ENCODE measurements at regions not wholly inside any gene's neighbourhood (a gene's known extent, or its start where the extent isn't known, plus 50 kb on each side); places are given as distances from the start of the nearest gene placed in this dataset.

- no peak for DNase-seq
Measured at GRCh38 chr4:108398316-108398715, 222.1 kb upstream of the RPL34 start.

GRCh38 chr4:108397850-108398249 lies 222.5 kb upstream of the RPL34 start:
- no peak for DNase-seq

GRCh38 chr4:108396900-108397497 lies 223.4 kb upstream of the RPL34 start:
- no peak for DNase-seq

GRCh38 chr4:108395786-108396185 lies 224.6 kb upstream of the RPL34 start:
- no peak for DNase-seq

GRCh38 chr4:108393890-108394472 lies 225.2 kb upstream of the LEF1 start:
- DNase-seq: no peak

GRCh38 chr4:108391701-108392455 lies 223.1 kb upstream of the LEF1 start:
- DNase-seq: no peak

GRCh38 chr4:108385076-108385475 lies 216.3 kb upstream of the LEF1 start:
- DNase-seq: no peak

- no peak for DNase-seq
Measured at GRCh38 chr4:108384544-108384943, 215.8 kb upstream of the LEF1 start.

- DNase-seq: no peak
Measured at GRCh38 chr4:108383157-108383556, 214.4 kb upstream of the LEF1 start.

GRCh38 chr4:108382751-108383150 lies 214.0 kb upstream of the LEF1 start:
- no peak for DNase-seq

- no peak for DNase-seq
Measured at GRCh38 chr4:108378164-108378563, 209.4 kb upstream of the LEF1 start.

- no peak for DNase-seq
Measured at GRCh38 chr4:108377021-108377420, 208.3 kb upstream of the LEF1 start.

GRCh38 chr4:108375434-108375833 lies 206.7 kb upstream of the LEF1 start:
- no peak for DNase-seq

- peak; percentile 37 for DNase-seq
Measured at GRCh38 chr4:108372681-108373080, 203.9 kb upstream of the LEF1 start.

GRCh38 chr4:108371282-108371681 lies 202.6 kb upstream of the LEF1 start:
- DNase-seq: no peak

GRCh38 chr4:108370291-108371141 lies 201.8 kb upstream of the LEF1 start:
- DNase-seq: peak; percentile 60

- DNase-seq: no peak
Measured at GRCh38 chr4:108369035-108369655, 200.4 kb upstream of the LEF1 start.

- DNase-seq: no peak
Measured at GRCh38 chr4:108367751-108368150, 199.0 kb upstream of the LEF1 start.

GRCh38 chr4:108366716-108367115 lies 198.0 kb upstream of the LEF1 start:
- DNase-seq: no peak

GRCh38 chr4:108365551-108365950 lies 196.8 kb upstream of the LEF1 start:
- DNase-seq: no peak

GRCh38 chr4:108361886-108362285 lies 193.2 kb upstream of the LEF1 start:
- no peak for DNase-seq

- no peak for DNase-seq
Measured at GRCh38 chr4:108361446-108361820, 192.7 kb upstream of the LEF1 start.

Measured in stimulated activated CD8-positive, alpha-beta memory T cell treated with anti-CD3 and anti-CD28 coated beads, Interleukin-4, amount 100 ng/mL, for 48 hours (primary cell).